ENCODE measurements at regions not wholly inside any gene's neighbourhood (a gene's known extent, or its start where the extent isn't known, plus 50 kb on each side); places are given as distances from the start of the nearest gene placed in this dataset.

DNA sequence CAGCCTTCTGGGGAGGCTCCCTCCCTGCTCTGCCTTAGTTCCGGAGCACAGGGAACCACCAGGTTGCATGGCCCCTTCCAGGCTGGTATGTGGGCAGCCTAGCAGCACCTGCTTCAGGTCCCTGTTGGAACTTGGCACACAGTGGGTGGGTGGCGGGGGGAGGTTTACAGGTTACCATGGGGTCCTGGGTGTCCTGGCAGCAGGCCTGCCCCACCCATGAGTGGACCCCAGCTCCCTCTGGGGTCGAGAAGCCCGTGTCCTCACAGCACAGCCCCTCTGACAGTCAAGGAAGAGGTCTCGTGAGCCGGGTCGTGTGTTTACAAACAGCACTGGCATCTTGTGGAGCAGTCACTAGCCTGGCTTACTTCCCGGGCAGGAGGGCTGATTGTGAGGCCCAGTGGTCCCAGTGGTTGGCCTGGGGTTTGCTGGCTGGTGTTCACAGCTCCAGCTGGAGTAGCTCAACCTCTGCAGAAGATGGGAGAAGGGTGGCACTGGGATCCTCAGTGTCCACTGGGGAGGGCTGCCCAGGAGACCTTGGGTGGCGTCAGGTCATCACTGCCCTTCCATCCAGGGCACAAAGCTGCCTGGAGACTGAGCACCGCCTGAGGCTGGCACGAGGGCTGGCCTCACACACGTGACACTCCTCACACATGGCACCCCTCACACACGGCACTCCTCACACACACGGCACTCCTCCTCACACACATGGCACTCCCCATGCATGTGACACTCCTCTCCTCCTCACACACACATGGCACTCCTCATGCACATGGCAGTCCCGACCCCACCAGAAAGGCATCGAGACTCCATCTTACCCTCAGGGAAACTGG lies 100.9 kb downstream of the RIPK4 start:
- FAIRE-seq, result no peak
- no peak for TF ChIP-seq JUN (IDR thresholded peaks at IDR 0.05; ENCODE audit: low read depth, low read length)
- TF ChIP-seq TAF1 (IDR thresholded peaks at IDR 0.05; ENCODE audit: low read depth, low read length), result no peak
- TF ChIP-seq KDM5A (IDR thresholded peaks at IDR 0.05; ENCODE audit: low read length), result no peak
- no peak for TF ChIP-seq GTF2F1 (IDR thresholded peaks at IDR 0.05; ENCODE audit: borderline replicate concordance, low read depth, low read length)
- no peak for TF ChIP-seq MAFK (IDR thresholded peaks at IDR 0.05; ENCODE audit: low read depth, low read length)
- no peak for TF ChIP-seq TCF12 (IDR thresholded peaks at IDR 0.05; ENCODE audit: low read depth, low read length)
- no peak for TF ChIP-seq USF2 (IDR thresholded peaks at IDR 0.05; ENCODE audit: low read length)
- TF ChIP-seq SP1 (IDR thresholded peaks at IDR 0.05; ENCODE audit: low read depth, low read length), result no peak
- no peak for TF ChIP-seq ASH2L (IDR thresholded peaks at IDR 0.05; ENCODE audit: low read length)
- TF ChIP-seq RBBP5 (IDR thresholded peaks at IDR 0.05; ENCODE audit: borderline replicate concordance, low read depth, low read length), result no peak
- TF ChIP-seq ZNF274 (IDR thresholded peaks at IDR 0.05; ENCODE audit: borderline replicate concordance, extremely low read depth, low read length), result no peak
- TF ChIP-seq TAF7 (optimal IDR thresholded peaks at IDR 0.05; ENCODE audit: borderline replicate concordance, low read depth, low read length), result no peak

More for the DNA sequence above, 100.9 kb downstream of the RIPK4 start:
- Histone ChIP-seq H3K56ac (replicated peaks; ENCODE audit: insufficient read length, low read depth, low read length) (no peak overlapping the region), H3K4ac (replicated peaks; ENCODE audit: insufficient read length, low read depth, low read length) (no peak overlapping the region), H2AFZ (ENCODE audit: low read length) (no peak overlapping the region), H4K20me1 (replicated peaks in 1 of 2; ENCODE audit: control insufficient read depth in 1 of 2, insufficient read depth in 2 of 2, low read length in 2 of 2) (no peaks in the 10 kb centered on the region), H3K36me3 (ENCODE audit: control insufficient read depth in 2 of 4, insufficient read depth in 4 of 4, low read length in 3 of 4) (no peaks in the 10 kb centered on the region), H4K8ac (ENCODE audit: extremely low read depth, insufficient read depth, low read length) (no peak overlapping the region), H3K23ac (ENCODE audit: insufficient read length) (no peak overlapping the region), H3K79me2 (ENCODE audit: control insufficient read depth in 1 of 2, insufficient read depth in 2 of 2, low read length in 2 of 2) (no peaks in the 10 kb centered on the region), H3K79me1 (ENCODE audit: low read depth, low read length) (no peaks in the 10 kb centered on the region), H3K27ac (ENCODE audit: low read depth, low read length) (no peak overlapping the region), H3K14ac (ENCODE audit: insufficient read length) (no peak overlapping the region), H3K4me3 (ENCODE audit: extremely low read depth in 1 of 4, insufficient read depth in 2 of 4, low read depth in 3 of 4, low read length in 4 of 4) (no peak overlapping the region), H2BK20ac (ENCODE audit: low read length) (peak overlapping the region; percentile 21; the same call in 1 of the 2 replicates), H2BK5ac (ENCODE audit: low read depth, low read length) (peak overlapping the region; percentile 39; the same call in 1 of the 2 replicates), H2BK12ac (ENCODE audit: low read depth, low read length) (no peak overlapping the region), H4K5ac (ENCODE audit: insufficient read length, low read depth, low read length) (no peak overlapping the region), H3K27me3 (replicated peaks in 1 of 4; ENCODE audit: control insufficient read depth in 3 of 4, extremely low read depth in 1 of 4, insufficient read depth in 3 of 4, low read length in 3 of 4) (no peaks in the 10 kb centered on the region; a peak in 1 of 7 replicates), H2BK15ac (ENCODE audit: low read length) (peak overlapping the region; percentile 72; the same call in 1 of the 2 replicates), H3K23me2 (ENCODE audit: low read depth, low read length) (no peaks in the 10 kb centered on the region), H3K9ac (replicated peaks in 1 of 4; ENCODE audit: extremely low read depth in 1 of 4, low read depth in 3 of 4, low read length in 3 of 4) (no peak overlapping the region), H2AK5ac (ENCODE audit: low read depth, low read length) (no peak overlapping the region), H3K4me1 (replicated peaks in 1 of 4; ENCODE audit: control insufficient read depth in 3 of 4, insufficient read depth in 4 of 4, low read length in 3 of 4) (no peaks in the 10 kb centered on the region), H3K4me2 (ENCODE audit: insufficient read depth in 1 of 2, low read depth in 2 of 2, low read length in 2 of 2) (no peak overlapping the region), H3K9me3 (ENCODE audit: insufficient read depth in 2 of 2, low read depth in 1 of 2, low read length in 1 of 2) (no peaks in the 10 kb centered on the region), H2BK120ac (replicated peaks; ENCODE audit: low read depth, low read length) (no peak overlapping the region), H4K91ac (replicated peaks; ENCODE audit: insufficient read length, low read length) (peak overlapping the region; percentile 58), H3K18ac (ENCODE audit: extremely low read depth, low read length) (no peak overlapping the region)
- ChIA-PET CTCF (ENCODE audit: partially characterized antibody) (interaction anchor here (0.6 to 2.8 kb wide), 8 partner anchors 7 to 150 kb away, joined by 3 to 9 read pairs (median 3); no protein-coding TSS in a partner anchor), POLR2A (ENCODE audit: partially characterized antibody) (interaction anchor here (1.5 kb wide), 1 partner anchor 32 kb away, joined by 3 read pairs; no protein-coding TSS in a partner anchor)
- 91% methylated on average over 16 of the region's 16 CpGs; no CpG with 5 or more reads in 1 of the 2 experiments for WGBS, 2 experiments (ENCODE audit: extremely low coverage in 1 of 2, insufficient coverage in 1 of 2, insufficient read length in 1 of 2, insufficient replicate concordance in 2 of 2, low coverage in 1 of 2, low lambda C conversion rate in 2 of 2, missing lambda C conversion rate in 1 of 2)
- DNase-seq (ENCODE audit: low read depth in 1 of 2, low spot score in 2 of 2), result no peak

All from H1 (cell line).